HG03439 (cell line): ENCODE measurements at regions not wholly inside any gene's neighbourhood (a gene's known extent, or its start where the extent isn't known, plus 50 kb on each side); places are given as distances from the start of the nearest gene placed in this dataset.

Source experiments
- ATAC-seq: cut with Tn5 transposase; IDR thresholded peaks from one replicate; pipeline ENCODE4 v1.9.1; 2021; ENCODE audit warnings: mild to moderate bottlenecking, moderate library complexity; ENCODE audit not compliant: unreplicated experiment

- ATAC-seq: no peak
Measured at GRCh38 chr22:22151308-22151707, 93.3 kb upstream of the VPREB1 start.

GRCh38 chr22:22150457-22150856 is 94.1 kb upstream of the VPREB1 start:
- ATAC-seq: no peak

GRCh38 chr22:22148905-22149304 is 95.7 kb upstream of the VPREB1 start:
- ATAC-seq: no peak

DNA sequence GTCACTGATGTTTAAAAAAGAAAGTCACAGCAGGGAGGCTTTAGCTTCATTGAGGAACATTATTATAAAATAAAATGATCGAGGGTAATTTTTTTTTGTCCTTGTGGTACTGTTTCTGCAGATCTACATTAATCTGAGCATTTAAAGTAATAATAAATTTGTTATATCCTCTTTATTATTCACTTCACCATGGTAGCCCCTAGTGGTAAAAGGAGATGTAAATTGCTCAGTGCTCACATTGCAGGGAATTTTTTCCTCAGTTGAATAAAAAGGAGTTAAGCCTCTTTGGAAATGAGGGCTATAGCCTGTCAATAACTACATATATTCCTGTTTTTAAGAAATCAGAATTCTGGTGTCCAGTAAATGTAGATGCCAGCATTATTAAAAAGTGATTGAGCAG is 99.7 kb upstream of the VPREB1 start:
- no peak for ATAC-seq

GRCh38 chr22:22143448-22143847 is 101.1 kb upstream of the VPREB1 start:
- no peak for ATAC-seq

DNA sequence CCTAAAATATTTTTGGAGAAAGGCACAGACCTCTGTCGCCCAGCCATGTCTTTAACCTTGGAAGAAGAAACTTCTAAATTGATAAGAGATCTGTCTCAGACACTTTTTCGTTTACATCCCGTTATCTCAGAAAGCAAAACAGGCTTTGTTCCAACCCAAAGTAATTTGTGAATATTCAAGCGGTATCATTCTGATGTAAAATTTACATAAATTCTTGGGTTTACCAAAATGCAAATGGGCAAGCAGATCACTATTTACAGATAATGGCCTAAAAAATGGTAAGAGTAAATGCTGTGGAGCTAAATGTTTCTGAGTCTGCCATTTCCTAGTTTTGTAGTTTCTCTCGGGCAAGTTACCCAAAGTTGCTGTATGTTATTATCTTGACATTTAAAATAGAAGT is 101.9 kb upstream of the VPREB1 start:
- no peak for ATAC-seq

GRCh38 chr22:22141771-22142591 is 102.6 kb upstream of the VPREB1 start:
- ATAC-seq: no peak

GRCh38 chr22:22141031-22141430 is 103.6 kb upstream of the VPREB1 start:
- no peak for ATAC-seq

DNA sequence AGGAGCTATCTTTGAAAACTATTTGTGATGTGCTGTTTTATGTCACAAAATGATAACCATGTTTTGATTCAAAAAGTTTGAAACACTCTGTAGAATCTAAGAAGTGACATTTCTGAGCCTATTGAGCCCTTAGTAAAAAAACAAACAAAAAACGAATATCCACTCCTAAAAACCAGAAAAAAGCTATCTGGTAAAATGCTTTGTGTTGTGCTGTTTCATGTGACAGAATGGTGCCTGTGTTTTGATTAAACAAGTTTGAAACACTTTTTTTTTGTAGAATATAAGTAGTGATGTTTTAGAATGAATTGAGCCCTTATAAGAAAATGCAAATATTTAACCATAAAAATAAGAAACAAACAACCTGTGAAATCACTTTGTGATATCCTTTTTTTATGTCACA is 105.2 kb upstream of the VPREB1 start:
- ATAC-seq: no peak

GRCh38 chr22:22138915-22139314 is 105.7 kb upstream of the VPREB1 start:
- no peak for ATAC-seq

GRCh38 chr22:22137891-22138290 is 106.7 kb upstream of the VPREB1 start:
- no peak for ATAC-seq

GRCh38 chr22:22133910-22134309 is 110.7 kb upstream of the VPREB1 start:
- ATAC-seq: no peak

DNA sequence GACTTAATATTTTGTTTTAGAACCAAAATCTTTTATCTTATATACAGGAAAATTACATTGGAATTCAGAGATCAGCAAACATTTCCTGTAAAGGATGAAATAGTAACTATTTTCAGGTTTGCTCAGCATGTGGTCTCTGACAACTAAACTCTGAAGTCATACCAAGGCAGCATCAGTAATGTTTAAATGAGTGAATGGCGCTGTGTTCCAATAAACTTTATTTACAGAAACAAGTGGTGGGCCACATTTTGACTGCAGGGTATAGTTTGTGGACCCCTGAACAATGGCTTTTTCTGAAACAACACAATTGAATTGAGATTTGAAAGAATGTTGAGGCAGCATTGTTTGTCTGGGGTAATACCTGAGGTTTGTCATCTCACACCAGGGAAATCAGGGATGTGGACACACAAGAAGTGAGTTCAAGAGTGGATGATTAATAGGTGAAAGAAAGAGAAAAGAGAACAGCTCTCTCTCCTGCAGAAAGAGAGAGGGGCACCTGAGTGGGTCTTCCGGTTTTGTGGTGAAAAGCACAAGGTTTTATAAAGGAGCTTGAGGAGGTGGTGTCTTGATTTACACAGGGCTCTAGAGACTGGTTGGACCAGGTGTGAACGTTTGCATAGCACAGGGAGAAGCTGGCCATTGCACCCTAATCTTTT is 113.5 kb upstream of the VPREB1 start:
- no peak for ATAC-seq

DNA sequence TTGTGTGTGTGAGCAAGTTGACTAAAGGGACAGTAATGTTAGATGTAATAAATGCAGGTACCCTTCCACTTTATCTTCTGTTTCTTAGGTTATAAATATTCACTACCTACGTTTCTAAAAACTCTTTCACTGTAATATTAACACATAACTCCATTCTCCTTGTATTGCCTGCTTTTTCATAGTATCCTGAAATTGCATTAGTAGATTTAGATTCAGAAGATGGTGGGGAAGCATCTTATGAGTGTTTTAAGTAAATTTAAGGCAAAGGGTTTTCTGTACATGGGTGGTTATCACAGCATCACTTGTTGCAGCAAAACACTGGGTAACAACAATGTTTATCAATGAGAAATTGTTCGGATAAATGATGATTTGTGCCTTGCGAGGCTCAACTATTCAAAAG is 115.2 kb upstream of the VPREB1 start:
- no peak for ATAC-seq

- no peak for ATAC-seq
Measured at GRCh38 chr22:22128440-22128839, 116.1 kb upstream of the VPREB1 start.

DNA sequence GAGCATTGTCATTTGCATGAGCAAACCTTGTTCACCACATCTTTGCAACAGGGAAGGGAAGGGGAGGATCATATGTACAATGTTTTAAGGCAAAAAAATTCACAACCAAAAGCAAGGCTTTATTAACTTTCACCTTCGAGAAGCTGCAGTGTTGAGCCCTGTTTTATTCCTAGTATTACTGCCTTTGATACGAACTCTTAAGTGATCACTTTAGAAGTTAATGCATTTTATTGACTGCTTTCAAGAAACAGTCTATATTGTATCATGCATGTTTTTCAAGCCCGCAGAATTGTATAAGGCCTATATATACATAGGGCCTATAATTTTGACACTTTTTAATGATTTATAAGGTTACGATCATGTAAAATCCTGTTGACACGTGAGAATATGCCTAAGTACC is 117.5 kb upstream of the VPREB1 start:
- no peak for ATAC-seq

- no peak for ATAC-seq
Measured at GRCh38 chr22:22125579-22126468, 118.8 kb upstream of the VPREB1 start.

- ATAC-seq: no peak
Measured at GRCh38 chr22:22125028-22125578, 119.5 kb upstream of the VPREB1 start.

- ATAC-seq: no peak
Measured at GRCh38 chr22:22124374-22124773, 120.2 kb upstream of the VPREB1 start.

DNA sequence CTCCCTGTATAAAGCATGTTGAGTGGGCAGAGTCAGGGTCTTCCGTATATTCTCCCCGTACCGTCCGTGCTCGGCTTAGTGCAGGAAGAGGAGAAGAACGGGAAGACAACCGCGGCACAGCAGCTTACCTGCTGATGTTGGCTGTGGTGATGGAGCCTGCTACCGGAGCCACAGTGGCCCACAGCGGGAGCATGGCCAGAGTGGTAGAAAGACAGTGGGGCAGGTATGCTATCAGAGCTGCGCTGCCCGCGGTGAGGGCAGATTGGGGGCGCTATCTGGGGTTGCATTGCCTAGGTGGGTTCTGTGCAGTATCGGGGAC is 120.7 kb upstream of the VPREB1 start:
- no peak for ATAC-seq
